Adrenal gland (tissue), 9 donors: ENCODE measurements at regions not wholly inside any gene's neighbourhood (a gene's known extent, or its start where the extent isn't known, plus 50 kb on each side); places are given as distances from the start of the nearest gene placed in this dataset.

Experiments
- DNase-seq, 7 donors: peaks; one replicate each; pipeline ENCODE4 v3.0.0-alpha.2; 2019 to 2020
- H3K27ac ChIP-seq, 5 donors: fragments of 200-600 bp; sonication (generic) in 4 of 5; 1 replicate in 3 of 5; 2 replicates in 2 of 5; pipeline versions ENCODE4 v1.5.1 to v1.8.0; 2016 to 2020; ENCODE audit warnings: mild to moderate bottlenecking in 1 of 5
- H3K27me3 ChIP-seq: fragments of 200-600 bp; 2 replicates; pipeline ENCODE4 v1.8.0; 2021
- H3K36me3 ChIP-seq, 2 donors: fragments of 200-600 bp; replicated peaks in 1 of 2; 1 replicate in 1 of 2; 2 replicates in 1 of 2; pipeline versions ENCODE4 v1.5.1 to v1.8.0; 2018 to 2022
- H3K4me1 ChIP-seq, 2 donors: fragments of 200-600 bp; replicated peaks in 1 of 2; 1 replicate in 1 of 2; 2 replicates in 1 of 2; pipeline versions ENCODE4 v1.5.1 to v1.8.0; 2018 to 2021
- H3K4me3 ChIP-seq, 4 donors: fragments of 200-600 bp; sonication (generic) in 3 of 4; one replicate each; pipeline ENCODE4 v1.5.1; 2016 to 2018
- H3K9me3 ChIP-seq, 3 donors: fragments of 200-600 bp; sonication (generic) in 1 of 3; replicated peaks in 1 of 3; 1 replicate in 2 of 3; 2 replicates in 1 of 3; pipeline versions ENCODE4 v1.5.1 to v1.8.0; 2016 to 2021
- POLR2A ChIP-seq, 2 donors: fragments of 450-650 bp; IDR thresholded peaks; one replicate each; pipeline ENCODE4 v1.6.1; 2017; ENCODE audit warnings: antibody characterized with exemption in 2 of 2, mild to moderate bottlenecking in 2 of 2, moderate library complexity in 1 of 2
- WGBS, 4 donors: extraction: QIAGEN DNeasy Blood & Tissue Kit in 2 of 4; methylation state at CpG; one replicate each; pipeline versions ENCODE4 v1.1.5 to v1.1.7; 2013 to 2017; 5-methylcytosine and 5-hydroxymethylcytosine counted together
- intact Hi-C, 2 donors: fragments of 100-400 bp; cut with DNase I; formaldehyde crosslinking; loops; one replicate each; pipeline versions ENCODE4 v1.14.1 to v1.15.0; 2022 to 2023
- TF ChIP-seq, protein P1 (sequence below), 6 experiments: fragments of 450-650 bp in 4 of 6; fragments of 200-600 bp in 2 of 6; sonication (generic) in 1 of 6; IDR thresholded peaks; 1 replicate in 5 of 6; 2 replicates in 1 of 6; pipeline versions ENCODE4 v1.5.1 to v1.8.0; 2016 to 2021; ENCODE audit warnings: antibody characterized with exemption in 6 of 6, mild to moderate bottlenecking in 2 of 6, moderate library complexity in 1 of 6
- donor health status: healthy with polysubstance abuse.
- donor health status: Bipolar disorder and iron deficiency.
- donor health status: DM: yes; HTN: yes; CAD: no.
- donor health status: DM: no; HTN: no; CAD: no.
- donor health status: DM: no; HTN: no; CAD: no.

GRCh38 chr2:117639401-117639800 is 175.1 kb upstream of the DDX18 start:
- TF ChIP-seq POLR2A (IDR thresholded peaks at IDR 0.05), result no peak
- TF ChIP-seq, protein P1, sequence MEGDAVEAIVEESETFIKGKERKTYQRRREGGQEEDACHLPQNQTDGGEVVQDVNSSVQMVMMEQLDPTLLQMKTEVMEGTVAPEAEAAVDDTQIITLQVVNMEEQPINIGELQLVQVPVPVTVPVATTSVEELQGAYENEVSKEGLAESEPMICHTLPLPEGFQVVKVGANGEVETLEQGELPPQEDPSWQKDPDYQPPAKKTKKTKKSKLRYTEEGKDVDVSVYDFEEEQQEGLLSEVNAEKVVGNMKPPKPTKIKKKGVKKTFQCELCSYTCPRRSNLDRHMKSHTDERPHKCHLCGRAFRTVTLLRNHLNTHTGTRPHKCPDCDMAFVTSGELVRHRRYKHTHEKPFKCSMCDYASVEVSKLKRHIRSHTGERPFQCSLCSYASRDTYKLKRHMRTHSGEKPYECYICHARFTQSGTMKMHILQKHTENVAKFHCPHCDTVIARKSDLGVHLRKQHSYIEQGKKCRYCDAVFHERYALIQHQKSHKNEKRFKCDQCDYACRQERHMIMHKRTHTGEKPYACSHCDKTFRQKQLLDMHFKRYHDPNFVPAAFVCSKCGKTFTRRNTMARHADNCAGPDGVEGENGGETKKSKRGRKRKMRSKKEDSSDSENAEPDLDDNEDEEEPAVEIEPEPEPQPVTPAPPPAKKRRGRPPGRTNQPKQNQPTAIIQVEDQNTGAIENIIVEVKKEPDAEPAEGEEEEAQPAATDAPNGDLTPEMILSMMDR (IDR thresholded peaks at IDR 0.05), result no peak
- DNase-seq, result no peak
- no peak overlapping the region for H3K27ac ChIP-seq
- no peaks in the 10 kb centered on the region for H3K27me3 ChIP-seq
- no peaks in the 10 kb centered on the region for H3K9me3 ChIP-seq
- no peaks in the 10 kb centered on the region for H3K36me3 ChIP-seq
- H3K4me3 ChIP-seq, result no peak overlapping the region
- intact Hi-C loops, result no loop called here
- WGBS, 4 donors, result 53 to 73% (median 61%) methylated on average over 1 of the region's 1 CpG
- no peaks in the 10 kb centered on the region for H3K4me1 ChIP-seq

GRCh38 chr2:117644403-117644802 is 170.1 kb upstream of the DDX18 start:
- Histone ChIP-seq H3K9me3 (no peaks in the 10 kb centered on the region), H3K4me1 (no peaks in the 10 kb centered on the region), H3K27ac (no peak overlapping the region), H3K4me3 (no peak overlapping the region), H3K36me3 (no peaks in the 10 kb centered on the region), H3K27me3 (no peaks in the 10 kb centered on the region)
- no peak for TF ChIP-seq POLR2A (IDR thresholded peaks at IDR 0.05)
- TF ChIP-seq, protein P1 (IDR thresholded peaks at IDR 0.05), result no peak
- no peak for DNase-seq
- intact Hi-C loops, result no loop called here
- 45 to 79% (median 55%) methylated on average over 2 to 3 of the region's 3 CpGs for WGBS, 4 donors

GRCh38 chr2:117645458-117645857 is 169.0 kb upstream of the DDX18 start:
- no peak overlapping the region for H3K27ac ChIP-seq
- 59 to 69% (median 62%) methylated on average over 3 of the region's 3 CpGs for WGBS, 4 donors
- TF ChIP-seq, protein P1 (IDR thresholded peaks at IDR 0.05), result no peak
- no peak for TF ChIP-seq POLR2A (IDR thresholded peaks at IDR 0.05)
- H3K4me1 ChIP-seq, result no peaks in the 10 kb centered on the region
- H3K27me3 ChIP-seq, result no peaks in the 10 kb centered on the region
- H3K9me3 ChIP-seq, result no peaks in the 10 kb centered on the region
- no peak for DNase-seq
- intact Hi-C loops, result no loop called here
- no peaks in the 10 kb centered on the region for H3K36me3 ChIP-seq
- no peak overlapping the region for H3K4me3 ChIP-seq

DNA sequence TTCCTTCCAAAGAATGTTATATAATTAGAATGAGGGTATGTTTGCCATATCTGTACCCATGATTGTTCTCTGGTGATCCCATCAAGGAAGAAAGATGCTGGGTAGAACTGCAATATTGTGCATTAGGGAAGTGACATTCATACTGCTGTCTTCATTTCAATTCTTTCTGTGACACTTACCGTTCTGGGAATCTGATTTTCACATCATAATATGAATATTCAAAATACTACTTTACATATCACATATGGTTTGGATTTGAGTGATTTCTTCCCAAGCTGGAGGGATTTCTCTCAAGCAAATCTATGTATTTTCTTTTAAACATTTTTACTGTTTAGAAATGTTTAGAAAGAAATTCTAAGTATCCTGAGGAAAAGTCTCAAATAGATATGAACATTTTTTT is 168.4 kb upstream of the DDX18 start:
- H3K27me3 ChIP-seq, result no peaks in the 10 kb centered on the region
- H3K27ac ChIP-seq, result no peak overlapping the region
- intact Hi-C loops, result no loop called here
- no peak for DNase-seq
- TF ChIP-seq, protein P1 (IDR thresholded peaks at IDR 0.05), result no peak
- no peak for TF ChIP-seq POLR2A (IDR thresholded peaks at IDR 0.05)
- no peak overlapping the region for H3K4me3 ChIP-seq
- WGBS, 4 donors, result 67 to 68% (median 67%) methylated on average over 1 of the region's 1 CpG
- H3K36me3 ChIP-seq, result no peaks in the 10 kb centered on the region
- no peaks in the 10 kb centered on the region for H3K9me3 ChIP-seq
- no peaks in the 10 kb centered on the region for H3K4me1 ChIP-seq
